H1 (cell line): ENCODE measurements at regions not wholly inside any gene's neighbourhood (a gene's known extent, or its start where the extent isn't known, plus 50 kb on each side); places are given as distances from the start of the nearest gene placed in this dataset.

Experiments used
- CTCF ChIA-PET: fragments of 300-600 bp; sonication (Branson Sonifier 250); formaldehyde crosslinking; loops from one replicate; lab custom pipeline; 2021; ENCODE audit not compliant: partially characterized antibody; lab: Charles Lee
- POLR2A ChIA-PET: fragments of 300-600 bp; sonication (Branson Sonifier 250); formaldehyde crosslinking; loops from one replicate; lab custom pipeline; 2021; ENCODE audit warnings: inconsistent platforms; ENCODE audit not compliant: partially characterized antibody; lab: Charles Lee
- DNase-seq, 2 experiments: peaks; one replicate each; pipeline versions ENCODE4 v3.0.0 to v3.0.0-alpha.2; 2010 to 2022; ENCODE audit warnings: low spot score in 2 of 2, low read depth in 1 of 2, mixed read lengths in 1 of 2
- FAIRE-seq: peaks from 2 replicates; lab custom pipeline; 2011; peaks lifted over from hg19 to GRCh38; lab: Jason Lieb, UNC
- H2AFZ ChIP-seq: 2 replicates; pipeline ENCODE4 v1.8.1; 2012; ENCODE audit warnings: low read length, inconsistent platforms
- H2AK5ac ChIP-seq: 2 replicates; pipeline ENCODE4 v1.6.1; 2013; ENCODE audit warnings: low read depth, low read length
- H2BK120ac ChIP-seq: replicated peaks from 2 replicates; pipeline ENCODE3; 2013; ENCODE audit warnings: low read depth, low read length, inconsistent platforms
- H2BK12ac ChIP-seq: 2 replicates; pipeline ENCODE4 v1.6.1; 2013; ENCODE audit warnings: low read depth, low read length
- H2BK15ac ChIP-seq: 2 replicates; pipeline ENCODE4 v1.6.1; 2013; ENCODE audit warnings: low read length
- H2BK20ac ChIP-seq: 2 replicates; pipeline ENCODE4 v1.6.1; 2013; ENCODE audit warnings: low read length
- H2BK5ac ChIP-seq: 2 replicates; pipeline ENCODE4 v1.6.1; 2013; ENCODE audit warnings: low read depth, low read length
- H3K14ac ChIP-seq: 2 replicates; pipeline ENCODE4 v1.6.1; 2013; ENCODE audit warnings: inconsistent platforms; ENCODE audit not compliant: insufficient read length
- H3K18ac ChIP-seq: 2 replicates; pipeline ENCODE4 v1.6.1; 2013; ENCODE audit warnings: low read length; ENCODE audit errors: extremely low read depth
- H3K23ac ChIP-seq: 2 replicates; pipeline ENCODE4 v1.6.1; 2013; ENCODE audit warnings: inconsistent platforms; ENCODE audit not compliant: insufficient read length
- H3K23me2 ChIP-seq: 2 replicates; pipeline ENCODE4 v1.6.1; 2013; ENCODE audit warnings: low read depth, low read length
- H3K27ac ChIP-seq: 2 replicates; pipeline ENCODE4 v1.6.1; 2011; ENCODE audit warnings: low read depth, low read length, inconsistent platforms
- H3K27me3 ChIP-seq, 4 experiments: replicated peaks in 1 of 4; 1 replicate in 1 of 4; 2 replicates in 3 of 4; pipeline versions ENCODE4 v1.6.1 to v1.8.1; 2011 to 2013; ENCODE audit warnings: low read length in 3 of 4, mild to moderate bottlenecking in 3 of 4, inconsistent platforms in 2 of 4, mixed read lengths in 2 of 4, moderate library complexity in 1 of 4; ENCODE audit not compliant: control insufficient read depth in 3 of 4, insufficient read depth in 3 of 4; ENCODE audit errors: extremely low read depth in 1 of 4
- H3K36me3 ChIP-seq, 4 experiments: 2 replicates each; pipeline versions ENCODE4 v1.6.1 to v1.8.1; 2011 to 2013; ENCODE audit warnings: mild to moderate bottlenecking in 4 of 4, low read length in 3 of 4, moderate library complexity in 2 of 4, control low read depth in 1 of 4, inconsistent platforms in 1 of 4; ENCODE audit not compliant: insufficient read depth in 4 of 4, control insufficient read depth in 2 of 4
- H3K4ac ChIP-seq: replicated peaks from 2 replicates; pipeline ENCODE3; 2013; ENCODE audit warnings: low read length, low read depth, mixed read lengths, inconsistent platforms; ENCODE audit not compliant: insufficient read length
- H3K4me1 ChIP-seq, 4 experiments: replicated peaks in 1 of 4; 1 replicate in 1 of 4; 2 replicates in 3 of 4; pipeline versions ENCODE4 v1.6.1 to v1.8.1; 2011 to 2013; ENCODE audit warnings: low read length in 3 of 4, inconsistent platforms in 2 of 4, mixed read lengths in 1 of 4; ENCODE audit not compliant: insufficient read depth in 4 of 4, control insufficient read depth in 3 of 4
- H3K4me2 ChIP-seq, 2 experiments: 2 replicates each; pipeline versions ENCODE4 v1.6.1 to v1.8.1; 2011 to 2013; ENCODE audit warnings: low read depth in 2 of 2, low read length in 2 of 2, control low read depth in 1 of 2, inconsistent platforms in 1 of 2, mild to moderate bottlenecking in 1 of 2; ENCODE audit not compliant: insufficient read depth in 1 of 2
- H3K4me3 ChIP-seq, 4 experiments: fragments of 200-600, 300-600 bp in 1 of 4; sonication (generic), shearing (Covaris generic), sonication (Bioruptor Twin) in 1 of 4; 2 replicates each; pipeline versions ENCODE4 v1.5.1 to v1.8.1; 2011 to 2016; ENCODE audit warnings: low read length in 4 of 4, low read depth in 3 of 4, control low read depth in 2 of 4, inconsistent platforms in 2 of 4, mild to moderate bottlenecking in 2 of 4, mixed read lengths in 1 of 4, moderate library complexity in 1 of 4; ENCODE audit not compliant: insufficient read depth in 2 of 4; ENCODE audit errors: extremely low read depth in 1 of 4
- H3K56ac ChIP-seq: replicated peaks from 2 replicates; pipeline ENCODE3; 2013; ENCODE audit warnings: low read depth, mild to moderate bottlenecking, mixed read lengths, low read length, inconsistent platforms; ENCODE audit not compliant: insufficient read length
- H3K79me1 ChIP-seq: 2 replicates; pipeline ENCODE4 v1.6.1; 2013; ENCODE audit warnings: low read depth, low read length, control low read depth
- H3K79me2 ChIP-seq, 2 experiments: 2 replicates each; pipeline versions ENCODE4 v1.6.1 to v1.8.1; 2012 to 2013; ENCODE audit warnings: low read length in 2 of 2, mild to moderate bottlenecking in 2 of 2, inconsistent platforms in 1 of 2; ENCODE audit not compliant: insufficient read depth in 2 of 2, control insufficient read depth in 1 of 2
- H3K9ac ChIP-seq, 4 experiments: replicated peaks in 1 of 4; 1 replicate in 1 of 4; 2 replicates in 3 of 4; pipeline versions ENCODE4 v1.6.1 to v1.8.1; 2011 to 2013; ENCODE audit warnings: low read depth in 3 of 4, low read length in 3 of 4, control low read depth in 2 of 4, mild to moderate bottlenecking in 2 of 4, moderate library complexity in 2 of 4, inconsistent platforms in 1 of 4; ENCODE audit errors: extremely low read depth in 1 of 4
- H3K9me3 ChIP-seq, 2 experiments: 2 replicates each; pipeline versions ENCODE4 v1.6.1 to v1.8.1; 2012 to 2013; ENCODE audit warnings: mild to moderate bottlenecking in 2 of 2, moderate library complexity in 2 of 2, control low read depth in 1 of 2, inconsistent platforms in 1 of 2, low read depth in 1 of 2, low read length in 1 of 2, mixed read lengths in 1 of 2; ENCODE audit not compliant: insufficient read depth in 2 of 2
- H4K20me1 ChIP-seq, 2 experiments: replicated peaks in 1 of 2; 2 replicates each; pipeline versions ENCODE3 to v1.8.1; 2011 to 2013; ENCODE audit warnings: inconsistent platforms in 2 of 2, low read length in 2 of 2, mild to moderate bottlenecking in 1 of 2; ENCODE audit not compliant: insufficient read depth in 2 of 2, control insufficient read depth in 1 of 2
- H4K5ac ChIP-seq: 2 replicates; pipeline ENCODE4 v1.6.1; 2013; ENCODE audit warnings: low read length, low read depth, mixed read lengths, inconsistent platforms; ENCODE audit not compliant: insufficient read length
- H4K8ac ChIP-seq: 2 replicates; pipeline ENCODE4 v1.8.0; 2013; ENCODE audit warnings: mild to moderate bottlenecking, moderate library complexity, low read length, inconsistent platforms; ENCODE audit not compliant: insufficient read depth; ENCODE audit errors: extremely low read depth
- H4K91ac ChIP-seq: replicated peaks from 2 replicates; pipeline ENCODE3; 2013; ENCODE audit warnings: low read length, mixed read lengths, inconsistent platforms; ENCODE audit not compliant: insufficient read length
- BCL11A ChIP-seq, 2 experiments: IDR thresholded peaks; one replicate each; pipeline ENCODE4 v1.6.1; 2011; ENCODE audit warnings: low read depth in 2 of 2, low read length in 2 of 2, mild to moderate bottlenecking in 2 of 2
- CHD2 ChIP-seq: IDR thresholded peaks from 2 replicates; pipeline ENCODE4 v1.6.1; 2012; ENCODE audit warnings: low read length, improper control_type of control experiment
- CREB1 ChIP-seq: IDR thresholded peaks from 2 replicates; pipeline ENCODE4 v1.6.1; 2012; ENCODE audit warnings: inconsistent platforms
- HDAC6 ChIP-seq: IDR thresholded peaks from one replicate; pipeline ENCODE4 v1.7.1; 2012; ENCODE audit warnings: low read depth, mild to moderate bottlenecking, inconsistent platforms, low read length, moderate library complexity
- KDM4A ChIP-seq: IDR thresholded peaks from one replicate; pipeline ENCODE4 v1.7.1; 2012; ENCODE audit warnings: low read depth, mild to moderate bottlenecking, moderate library complexity, low read length, inconsistent platforms; ENCODE audit not compliant: severe bottlenecking
- MAFK ChIP-seq: IDR thresholded peaks from 2 replicates; pipeline ENCODE4 v1.6.1; 2012; ENCODE audit warnings: low read depth, mild to moderate bottlenecking, improper control_type of control experiment, low read length
- RFX5 ChIP-seq: IDR thresholded peaks from 2 replicates; pipeline ENCODE4 v1.6.1; 2011; ENCODE audit warnings: low read depth, low read length, improper control_type of control experiment, borderline replicate concordance
- RNF2 ChIP-seq: fragments of 200-900, 300-1000 bp; sonication (generic); IDR thresholded peaks from 2 replicates; pipeline ENCODE4 v1.7.1; 2016; ENCODE audit warnings: borderline replicate concordance, low read depth, mild to moderate bottlenecking, antibody characterized with exemption, low read length; ENCODE audit not compliant: poor library complexity, severe bottlenecking; ENCODE audit errors: missing control alignments
- SIRT6 ChIP-seq: IDR thresholded peaks from one replicate; pipeline ENCODE4 v1.7.1; 2012; ENCODE audit warnings: low read length, inconsistent platforms
- SIX5 ChIP-seq: IDR thresholded peaks from 2 replicates; pipeline ENCODE4 v1.6.1; 2011; ENCODE audit warnings: mild to moderate bottlenecking, low read depth, low read length
- SP4 ChIP-seq: IDR thresholded peaks from 2 replicates; pipeline ENCODE4 v1.6.1; 2012; ENCODE audit warnings: low read length, inconsistent platforms
- SRF ChIP-seq: IDR thresholded peaks from 2 replicates; pipeline ENCODE4 v1.6.1; 2011; ENCODE audit warnings: mild to moderate bottlenecking, low read depth, low read length, moderate library complexity
- TAF7 ChIP-seq: optimal IDR thresholded peaks from 2 replicates; pipeline ENCODE3; 2011; ENCODE audit warnings: low read depth, mild to moderate bottlenecking, inconsistent platforms, low read length, moderate library complexity, borderline replicate concordance
- ZNF274 ChIP-seq: IDR thresholded peaks from 2 replicates; pipeline ENCODE4 v1.7.0; 2012; ENCODE audit warnings: low read length, borderline replicate concordance; ENCODE audit errors: extremely low read depth
- WGBS, 2 experiments: shearing (Covaris generic) in 1 of 2; methylation state at CpG; one replicate each; pipeline versions ENCODE4 v1.1.6 to v1.1.7; 2013 to 2015; ENCODE audit warnings: low lambda C conversion rate in 2 of 2, mixed read lengths in 2 of 2, inconsistent platforms in 1 of 2, low coverage in 1 of 2, missing lambda C conversion rate in 1 of 2; ENCODE audit not compliant: insufficient replicate concordance in 2 of 2, insufficient coverage in 1 of 2, insufficient read length in 1 of 2; ENCODE audit errors: extremely low coverage in 1 of 2, missing lambda C conversion rate in 1 of 2; 5-methylcytosine and 5-hydroxymethylcytosine counted together

GRCh38 chr7:130881091-130881798, 147.2 kb upstream of the KLF14 start:
- Histone ChIP-seq H3K4me1 (peaks cover 0 to 13% (median 3%) of the 10 kb centered on the region in 4 experiments; a peak in 3 of 7 replicates), H4K8ac (no peak overlapping the region), H4K20me1 (no peaks in the 10 kb centered on the region), H3K9ac (no peak overlapping the region; a peak in 1 of 7 replicates), H3K23me2 (no peaks in the 10 kb centered on the region), H3K4me3 (no peak overlapping the region), H3K27ac (no peak overlapping the region), H3K4me2 (no peak overlapping the region), H3K14ac (no peak overlapping the region), H3K23ac (no peak overlapping the region), H4K91ac (no peak overlapping the region), H3K36me3 (peaks cover 0 to 3% (median 0%) of the 10 kb centered on the region in 4 experiments; a peak in 1 of 8 replicates), H3K18ac (no peak overlapping the region), H4K5ac (no peak overlapping the region), H3K4ac (no peak overlapping the region), H3K9me3 (no peaks in the 10 kb centered on the region), H2BK5ac (no peak overlapping the region), H2BK12ac (no peak overlapping the region), H3K27me3 (no peaks in the 10 kb centered on the region), H2BK15ac (no peak overlapping the region), H3K79me2 (no peaks in the 10 kb centered on the region), H3K79me1 (no peaks in the 10 kb centered on the region), H2AFZ (no peak overlapping the region), H2AK5ac (no peak overlapping the region), H2BK120ac (no peak overlapping the region), H2BK20ac (no peak overlapping the region), H3K56ac (no peak overlapping the region)
- ChIA-PET CTCF (interaction anchor here (0.6 to 10.4 kb wide), 6 partner anchors 9 to 157 kb away, joined by 3 to 120 read pairs (median 4); no protein-coding TSS in a partner anchor), POLR2A (interaction anchor here (1.4 kb wide), 1 partner anchor 8 kb away, joined by 4 read pairs; no protein-coding TSS in a partner anchor)
- DNase-seq: no peak
- 92% methylated on average over 3 of the region's 3 CpGs; no CpG with 5 or more reads in 1 of the 2 experiments for WGBS, 2 experiments
- FAIRE-seq: no peak
- TF ChIP-seq SP4 (no peak), SIRT6 (no peak), RNF2 (no peak), ZNF274 (no peak), CREB1 (no peak), RFX5 (no peak), CHD2 (no peak), HDAC6 (no peak), KDM4A (no peak), BCL11A (IDR thresholded peaks at IDR 0.05; ENCODE audit: low read depth in 2 of 2, low read length in 2 of 2) (no peak), SIX5 (no peak), TAF7 (no peak), MAFK (no peak), SRF (no peak)
